LNCaP clone FGC (cell line): ENCODE measurements at regions not wholly inside any gene's neighbourhood (a gene's known extent, or its start where the extent isn't known, plus 50 kb on each side); places are given as distances from the start of the nearest gene placed in this dataset.
A peak's percentile ranks its signal among the peaks of the same experiment; 100 is the strongest.

Experiments
- DNase-seq: peaks from one replicate; pipeline ENCODE4 v3.0.0-alpha.2; 2011; ENCODE audit warnings: low read depth
- H3K4me3 ChIP-seq: 2 replicates; pipeline ENCODE4 v1.5.1; 2011; ENCODE audit warnings: mild to moderate bottlenecking, low read depth, low read length, control low read depth
- CTCF ChIP-seq: IDR thresholded peaks from 2 replicates; pipeline ENCODE4 v1.5.1; 2012; ENCODE audit warnings: mild to moderate bottlenecking; ENCODE audit not compliant: control insufficient read depth, insufficient read depth; ENCODE audit errors: extremely low read depth

GRCh38 chr16:72560617-72561016 is 388.7 kb upstream of the PMFBP1 start:
- DNase-seq, result peak; percentile 79
- no peak for TF ChIP-seq CTCF

GRCh38 chr16:72558501-72558900 is 386.5 kb upstream of the PMFBP1 start:
- no peak for TF ChIP-seq CTCF
- DNase-seq, result no peak
- H3K4me3 ChIP-seq, result no peak overlapping the region

More at GRCh38 chr16:72560617-72561016, 388.7 kb upstream of the PMFBP1 start:
- H3K4me3 ChIP-seq, result no peak overlapping the region

- DNase-seq, result no peak
- H3K4me3 ChIP-seq, result no peak overlapping the region
- TF ChIP-seq CTCF, result no peak
Observed at GRCh38 chr16:72554935-72555334, 383.0 kb upstream of the PMFBP1 start.

- peak; percentile 37 for DNase-seq
- H3K4me3 ChIP-seq, result no peak overlapping the region
- TF ChIP-seq CTCF, result no peak
Observed at GRCh38 chr16:72552654-72553053, 380.7 kb upstream of the PMFBP1 start.

GRCh38 chr16:72551649-72552048 is 379.7 kb upstream of the PMFBP1 start:
- TF ChIP-seq CTCF, result no peak
- no peak overlapping the region for H3K4me3 ChIP-seq
- DNase-seq, result no peak

- TF ChIP-seq CTCF, result no peak
- no peak for DNase-seq
- H3K4me3 ChIP-seq, result no peak overlapping the region
Observed at GRCh38 chr16:72549878-72550277, 377.9 kb upstream of the PMFBP1 start.

DNA sequence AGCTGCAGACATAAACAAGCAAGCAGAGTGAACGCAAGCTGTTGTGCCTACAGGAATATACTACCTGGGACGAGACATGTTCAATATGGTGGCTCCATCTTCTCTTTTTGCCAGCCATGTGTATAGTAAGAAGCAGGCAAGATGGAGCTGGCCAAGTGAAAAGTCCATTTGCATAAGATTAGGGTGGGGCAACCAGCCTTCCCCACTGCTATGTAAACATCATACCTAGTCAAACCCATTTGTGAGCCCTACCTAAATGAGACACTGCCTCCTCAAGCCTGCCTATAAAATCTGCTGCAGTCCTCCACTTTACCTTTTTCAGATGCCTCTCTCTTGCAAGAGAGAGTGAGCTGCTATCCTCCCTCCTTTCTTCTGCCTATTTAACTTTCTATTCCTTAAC is 370.1 kb upstream of the PMFBP1 start:
- DNase-seq, result no peak
- H3K4me3 ChIP-seq, result no peak overlapping the region
- no peak for TF ChIP-seq CTCF
